NCI-H1694 treated with DMSO at 0.1 percent for 48 hours (cell line): ENCODE measurements at regions not wholly inside any gene's neighbourhood (a gene's known extent, or its start where the extent isn't known, plus 50 kb on each side); places are given as distances from the start of the nearest gene placed in this dataset.

ENCODE experiments used
- DNase-seq: peaks from one replicate; lab custom pipeline; 2025; lab: John Stamatoyannopoulos, UW

DNA sequence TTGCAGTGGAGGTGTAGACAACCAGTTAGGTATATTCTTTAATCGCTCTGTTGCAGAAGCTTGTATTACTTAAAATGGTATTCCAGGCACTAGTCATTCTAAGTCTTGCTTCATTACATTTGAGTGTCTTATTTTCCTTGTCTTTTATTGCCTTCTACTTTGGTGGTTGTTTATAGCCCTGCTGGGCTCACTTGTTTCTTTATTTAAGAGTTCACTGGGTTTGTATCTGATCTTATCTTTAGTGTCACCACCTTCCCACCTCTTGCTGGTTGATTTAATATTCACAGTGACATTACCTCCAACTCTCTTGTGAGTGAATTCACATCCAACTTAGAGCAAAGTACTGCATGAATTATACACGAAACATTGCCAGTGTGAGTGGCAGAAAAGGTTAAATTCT lies 83.6 kb upstream of the BNC2 start:
- no peak for DNase-seq

DNA sequence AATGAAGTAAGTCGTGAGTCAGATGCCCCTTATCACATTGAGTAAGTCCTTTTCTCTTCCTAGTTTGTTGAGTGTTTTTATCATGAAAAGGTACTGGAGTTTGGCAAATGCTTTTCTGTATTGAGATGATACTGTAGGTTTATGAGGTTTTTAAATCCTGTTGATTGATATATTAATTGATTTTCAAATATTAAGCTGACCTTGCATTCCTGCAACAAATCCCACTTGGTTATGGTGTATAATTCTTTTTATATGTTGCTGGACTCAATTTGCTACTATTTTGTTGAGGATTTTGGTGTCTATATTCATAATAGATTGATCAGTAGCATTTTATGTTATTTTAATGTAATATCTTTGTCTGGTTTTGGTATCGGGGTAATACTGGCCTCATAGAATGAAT lies 81.0 kb upstream of the BNC2 start:
- DNase-seq, result no peak

DNA sequence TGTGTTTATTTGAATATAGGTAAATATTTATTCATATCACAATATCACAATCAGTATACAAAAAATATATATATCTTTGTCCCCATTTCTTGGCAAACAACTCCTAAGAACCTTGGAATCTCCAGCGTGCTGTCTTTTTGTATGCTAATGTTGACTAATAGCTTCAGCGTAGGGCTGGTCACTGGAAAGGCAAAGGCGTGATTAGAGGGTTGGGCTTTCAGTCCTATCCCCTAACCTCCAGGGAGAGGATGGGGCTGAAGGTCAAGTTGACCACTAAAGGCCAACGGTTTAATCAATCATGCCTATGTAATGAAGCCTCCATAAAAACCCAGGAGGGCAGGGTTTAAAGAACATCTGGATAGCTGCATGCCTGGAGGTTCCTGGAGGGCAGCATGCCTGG lies 79.6 kb upstream of the BNC2 start:
- DNase-seq, result no peak

DNA sequence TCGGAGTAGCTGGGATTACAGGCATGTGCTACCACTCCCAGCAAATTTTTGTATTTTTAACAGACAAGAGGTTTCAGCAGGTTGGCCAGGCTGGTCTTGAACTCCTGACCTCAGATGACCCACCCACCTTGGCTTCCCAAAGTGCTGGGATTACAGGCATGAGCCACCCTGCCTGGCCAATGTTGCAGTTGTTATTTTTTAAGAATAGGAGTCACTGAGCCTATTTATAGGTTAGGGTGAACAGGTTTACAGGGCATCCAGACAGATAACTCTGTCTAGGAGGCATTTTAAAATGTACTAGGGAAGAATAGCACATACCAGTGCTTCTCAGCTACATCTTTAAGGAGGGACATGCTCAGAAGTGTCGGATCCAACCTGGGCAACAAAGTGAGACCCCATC lies 60.1 kb upstream of the BNC2 start:
- DNase-seq, result no peak

DNA sequence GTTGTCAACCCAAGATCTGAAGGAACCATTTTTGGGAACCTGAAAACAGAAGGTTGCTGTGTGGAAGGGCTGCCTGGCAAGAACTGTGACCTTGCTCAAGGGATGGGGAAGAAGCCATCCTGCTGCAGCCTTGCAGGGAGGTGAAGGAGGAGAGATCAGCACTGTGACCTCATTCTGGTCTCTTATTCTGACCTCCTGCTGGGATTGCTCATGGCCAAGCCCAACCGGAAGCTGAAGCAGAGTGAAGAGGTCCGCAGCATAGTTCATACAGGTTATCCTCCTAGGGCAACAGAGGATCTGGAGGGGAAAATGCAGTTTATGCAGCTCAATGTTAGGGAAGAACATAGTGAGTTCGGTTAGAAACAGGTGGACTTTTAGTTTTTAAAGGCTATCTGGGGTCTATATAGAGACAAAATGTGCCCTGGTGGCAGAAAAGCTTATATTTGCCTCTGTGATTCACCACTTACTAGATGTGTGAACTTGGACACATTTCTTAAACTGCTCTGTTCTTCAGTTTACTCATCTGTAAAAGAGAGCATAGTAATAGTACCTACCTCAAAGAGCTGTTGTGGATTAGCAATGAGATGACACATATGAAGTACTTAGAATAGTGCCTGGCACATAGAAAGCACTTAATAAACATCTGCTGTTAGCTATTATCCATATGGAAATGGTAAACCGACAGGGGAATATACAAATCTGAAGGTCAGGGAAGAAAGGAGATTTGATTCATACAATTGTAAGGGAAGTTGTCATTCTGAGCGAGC lies 57.9 kb upstream of the BNC2 start:
- no peak for DNase-seq

DNA sequence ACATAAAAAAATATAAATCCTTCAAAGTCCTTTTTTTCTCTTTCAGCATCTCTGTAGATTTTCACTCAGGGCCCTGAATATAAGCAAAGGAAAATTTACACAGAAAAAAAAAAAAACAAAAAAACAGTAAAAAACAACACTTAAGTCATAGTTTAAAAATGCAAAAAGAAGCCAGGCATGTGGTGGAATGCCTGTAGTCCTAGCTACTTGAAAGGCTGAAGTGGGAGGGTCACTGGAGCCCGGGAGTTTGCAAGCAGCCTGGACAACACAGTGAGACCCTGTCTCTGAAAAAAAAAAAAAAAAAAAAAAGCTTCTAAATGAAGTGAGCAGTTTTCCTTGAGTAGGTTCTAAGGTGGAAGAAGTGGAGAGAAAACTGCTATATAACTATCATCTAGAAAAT lies 55.0 kb upstream of the BNC2 start:
- DNase-seq, result no peak

DNA sequence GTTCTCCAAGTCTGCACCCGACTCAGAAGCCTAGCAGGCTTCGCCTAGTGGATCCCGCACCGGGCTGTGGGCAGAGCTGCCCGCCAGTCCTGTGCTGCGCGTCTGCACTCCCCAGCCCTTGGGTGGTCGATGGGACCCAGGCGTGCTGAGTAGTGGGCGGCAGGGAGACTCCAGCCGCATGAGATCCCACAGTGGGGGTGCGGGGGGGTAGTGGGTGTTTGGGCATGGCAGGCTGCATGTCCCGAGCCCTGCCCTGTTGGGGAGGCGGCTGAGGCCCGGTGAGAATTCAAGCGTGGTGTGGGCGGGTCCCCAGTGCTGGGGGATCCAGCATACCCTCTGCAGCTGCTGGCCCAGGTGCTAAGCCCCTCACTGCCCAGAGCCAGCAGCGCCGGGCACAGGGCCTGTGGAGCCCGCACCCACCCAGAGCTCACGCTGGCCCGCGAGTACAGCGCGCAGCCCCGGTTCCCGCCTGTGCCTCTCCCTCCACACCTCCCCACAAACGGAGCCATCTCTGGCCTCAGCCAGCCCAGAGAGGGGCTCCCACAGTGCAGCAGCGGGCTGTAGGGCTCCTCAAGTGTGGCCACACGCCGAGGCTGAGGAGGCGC lies 53.9 kb upstream of the BNC2 start:
- no peak for DNase-seq

DNA sequence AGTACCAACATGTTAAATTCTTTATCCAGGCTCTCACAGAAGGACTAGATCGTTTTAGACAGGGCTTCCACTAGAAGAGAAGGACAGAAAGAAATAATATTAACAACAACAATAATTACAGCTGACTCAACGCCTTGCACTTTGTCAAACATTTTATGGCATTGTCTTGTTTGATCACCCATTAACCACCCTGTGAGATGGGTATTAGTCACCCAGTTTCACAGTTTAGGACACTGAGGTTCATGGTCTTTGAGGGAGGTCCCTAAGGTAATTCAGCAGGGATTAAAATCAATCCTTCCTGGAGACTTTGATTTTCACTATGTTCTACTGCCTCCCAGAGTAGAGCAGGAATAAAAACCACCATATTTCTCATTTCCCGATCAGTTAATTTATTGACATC lies 51.4 kb upstream of the BNC2 start:
- DNase-seq, result no peak
